Mesendoderm (in vitro differentiated cells): ENCODE measurements at regions not wholly inside any gene's neighbourhood (a gene's known extent, or its start where the extent isn't known, plus 50 kb on each side); places are given as distances from the start of the nearest gene placed in this dataset.

ENCODE experiments used
- DNase-seq: peaks from one replicate; pipeline ENCODE4 v3.0.0; 2013
- H2AK5ac ChIP-seq: 2 replicates; pipeline ENCODE4 v1.6.1; 2013; ENCODE audit warnings: low read length, inconsistent platforms
- H2BK120ac ChIP-seq: 2 replicates; pipeline ENCODE4 v1.6.1; 2013; ENCODE audit warnings: low read depth, mild to moderate bottlenecking, low read length, moderate library complexity, mixed read lengths
- H2BK15ac ChIP-seq: replicated peaks from 2 replicates; pipeline ENCODE4 v1.6.1; 2013; ENCODE audit warnings: low read depth, mild to moderate bottlenecking, moderate library complexity
- H2BK5ac ChIP-seq: 2 replicates; pipeline ENCODE4 v1.6.1; 2013; ENCODE audit warnings: low read length, inconsistent platforms
- H3K18ac ChIP-seq: 2 replicates; pipeline ENCODE4 v1.6.1; 2013; ENCODE audit warnings: mild to moderate bottlenecking, low read length, mixed read lengths
- H3K23ac ChIP-seq: one replicate; pipeline ENCODE4 v1.6.1; 2013; ENCODE audit warnings: low read length
- H3K27ac ChIP-seq: 2 replicates; pipeline ENCODE4 v1.5.1; 2013; ENCODE audit warnings: low read depth, mild to moderate bottlenecking, inconsistent platforms, low read length, moderate library complexity
- H3K27me3 ChIP-seq: 2 replicates; pipeline ENCODE4 v1.6.1; 2013; ENCODE audit warnings: low read length, control low read depth, mild to moderate bottlenecking, inconsistent platforms; ENCODE audit not compliant: insufficient read depth, poor library complexity
- H3K36me3 ChIP-seq: 2 replicates; pipeline ENCODE4 v1.6.1; 2013; ENCODE audit warnings: low read length, inconsistent platforms; ENCODE audit not compliant: control insufficient read depth, insufficient read depth
- H3K4ac ChIP-seq: one replicate; pipeline ENCODE4 v1.6.1; 2013; ENCODE audit warnings: low read depth, mild to moderate bottlenecking, low read length, moderate library complexity
- H3K4me1 ChIP-seq: 2 replicates; pipeline ENCODE4 v1.6.1; 2013; ENCODE audit warnings: low read depth, low read length, inconsistent platforms; ENCODE audit not compliant: control insufficient read depth
- H3K4me2 ChIP-seq: 2 replicates; pipeline ENCODE4 v1.6.1; 2013; ENCODE audit warnings: low read length
- H3K4me3 ChIP-seq: 2 replicates; pipeline ENCODE4 v1.5.1; 2013; ENCODE audit warnings: mild to moderate bottlenecking, low read length
- H3K56ac ChIP-seq: one replicate; pipeline ENCODE4 v1.6.1; 2013; ENCODE audit warnings: low read length
- H3K79me1 ChIP-seq: 2 replicates; pipeline ENCODE4 v1.6.1; 2013; ENCODE audit warnings: low read length, inconsistent platforms
- H3K79me2 ChIP-seq: 2 replicates; pipeline ENCODE4 v1.6.1; 2013; ENCODE audit warnings: mild to moderate bottlenecking, low read length; ENCODE audit not compliant: control insufficient read depth, insufficient read depth
- H3K9ac ChIP-seq: 2 replicates; pipeline ENCODE4 v1.6.1; 2013; ENCODE audit warnings: low read length, inconsistent platforms
- H4K5ac ChIP-seq: one replicate; pipeline ENCODE4 v1.6.1; 2013; ENCODE audit warnings: low read length
- H4K8ac ChIP-seq: one replicate; pipeline ENCODE4 v1.6.1; 2013; ENCODE audit warnings: low read depth, mild to moderate bottlenecking, control low read depth, low read length, moderate library complexity
- WGBS: extraction: QIAGEN DNeasy Blood & Tissue Kit; methylation state at CpG from one replicate; pipeline ENCODE4 v1.1.7; 2013; ENCODE audit warnings: low lambda C conversion rate, missing lambda C conversion rate; ENCODE audit not compliant: insufficient coverage; ENCODE audit errors: extremely low coverage; 5-methylcytosine and 5-hydroxymethylcytosine counted together

DNA sequence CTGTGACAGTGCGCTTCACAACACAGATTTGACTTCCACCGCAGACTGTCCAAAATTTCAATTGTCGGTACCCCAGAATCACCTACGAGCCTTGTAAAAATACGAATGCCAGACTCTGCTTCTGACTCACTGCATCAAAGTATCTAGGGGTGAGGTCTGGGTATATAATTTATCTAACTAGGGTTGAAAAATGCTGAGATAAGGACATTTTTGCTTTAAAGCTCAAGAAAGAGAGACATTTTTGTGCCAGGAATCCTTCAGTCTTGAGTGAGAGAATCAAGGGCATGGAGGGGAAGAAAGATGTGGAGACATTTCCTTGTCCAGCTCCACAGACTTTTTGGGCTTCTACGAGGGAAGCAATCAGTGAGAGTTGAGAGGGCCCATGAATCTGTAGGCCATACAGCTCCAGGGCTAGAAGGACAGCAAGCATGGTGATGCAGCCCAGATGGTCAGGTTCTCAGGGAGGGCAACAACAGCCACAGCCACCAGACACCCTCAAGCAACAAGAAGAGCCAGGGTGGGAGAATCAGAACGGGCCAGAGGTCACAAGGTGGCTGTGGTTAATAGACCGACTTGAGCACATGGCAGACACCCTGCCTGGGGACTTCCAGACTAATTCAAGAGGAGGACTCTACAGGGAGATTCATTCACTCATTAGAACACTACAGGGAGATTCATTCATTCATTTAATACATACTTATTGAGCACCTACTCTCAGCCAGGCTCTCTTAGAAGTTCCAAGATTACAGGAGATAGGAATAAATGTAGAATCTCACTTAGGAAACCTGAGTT lies 211.1 kb upstream of the PRDM1 start:
- Histone ChIP-seq H2AK5ac (no peak overlapping the region), H3K18ac (no peak overlapping the region), H3K4ac (no peak overlapping the region), H3K56ac (no peak overlapping the region), H3K4me2 (no peak overlapping the region), H4K8ac (no peak overlapping the region), H3K9ac (no peak overlapping the region), H3K27me3 (no peaks in the 10 kb centered on the region), H3K4me1 (no peaks in the 10 kb centered on the region), H2BK5ac (no peak overlapping the region), H2BK15ac (no peak overlapping the region), H3K23ac (no peak overlapping the region), H3K27ac (no peak overlapping the region), H3K36me3 (no peaks in the 10 kb centered on the region), H2BK120ac (no peak overlapping the region), H3K79me1 (no peaks in the 10 kb centered on the region), H3K79me2 (no peaks in the 10 kb centered on the region), H3K4me3 (no peak overlapping the region), H4K5ac (no peak overlapping the region)
- no peak for DNase-seq
- WGBS = no CpG with 5 or more reads among the region's 8 CpGs

DNA sequence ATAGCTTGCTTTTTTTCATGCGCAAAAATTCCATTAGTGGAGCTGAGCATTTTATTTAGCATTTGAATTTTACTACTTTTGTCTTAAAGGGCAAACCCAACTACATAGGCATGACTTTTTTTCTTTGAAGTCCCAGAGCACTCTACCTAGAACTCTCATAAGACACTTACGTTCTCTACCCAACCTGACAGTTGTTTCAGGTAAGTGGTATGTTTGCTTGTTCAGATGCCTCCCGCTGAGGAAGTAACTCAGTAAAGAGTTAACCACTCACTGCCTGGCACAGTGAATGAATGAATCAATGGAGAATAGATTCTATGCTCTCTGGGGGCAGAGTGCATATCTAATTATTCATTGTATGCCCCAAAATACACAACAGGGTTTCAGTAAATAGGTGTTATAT lies 212.3 kb upstream of the PRDM1 start:
- Histone ChIP-seq H3K4me3 (no peak overlapping the region), H4K8ac (no peak overlapping the region), H3K23ac (no peak overlapping the region), H3K27ac (no peak overlapping the region), H3K79me1 (no peaks in the 10 kb centered on the region), H3K79me2 (no peaks in the 10 kb centered on the region), H3K56ac (no peak overlapping the region), H4K5ac (no peak overlapping the region), H3K4me1 (no peaks in the 10 kb centered on the region), H2BK15ac (no peak overlapping the region), H3K18ac (no peak overlapping the region), H3K27me3 (no peaks in the 10 kb centered on the region), H3K9ac (no peak overlapping the region), H3K36me3 (no peaks in the 10 kb centered on the region), H2BK120ac (no peak overlapping the region), H3K4me2 (no peak overlapping the region), H2BK5ac (no peak overlapping the region), H3K4ac (no peak overlapping the region), H2AK5ac (no peak overlapping the region)
- WGBS = no CpG with 5 or more reads among the region's 3 CpGs
- DNase-seq = no peak

DNA sequence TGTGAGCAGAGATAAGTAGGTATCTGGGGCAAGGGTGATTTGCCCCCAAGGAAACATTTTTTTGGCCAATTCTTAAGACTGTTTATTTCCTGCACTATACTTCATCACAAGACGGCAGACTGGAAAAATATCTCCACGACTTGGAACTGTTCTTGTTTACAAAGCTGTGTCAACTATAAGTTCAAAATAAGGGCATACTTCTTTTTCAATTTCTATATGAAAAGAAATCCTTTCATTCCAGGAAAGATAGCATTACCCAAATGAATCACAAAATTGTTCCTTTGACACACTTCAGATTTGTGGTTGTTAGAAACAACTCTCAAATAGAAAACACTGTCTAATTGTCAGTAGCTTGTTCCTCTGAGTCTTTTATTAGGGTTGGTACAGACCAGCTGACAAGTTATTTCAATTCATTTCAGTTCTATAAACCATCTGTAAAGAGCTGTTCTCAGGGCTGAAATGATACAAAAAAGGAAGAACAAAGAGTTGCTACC lies 212.9 kb upstream of the PRDM1 start:
- Histone ChIP-seq H3K4me2 (no peak overlapping the region), H3K23ac (no peak overlapping the region), H3K27ac (no peak overlapping the region), H3K4me1 (no peaks in the 10 kb centered on the region), H3K9ac (no peak overlapping the region), H3K36me3 (no peaks in the 10 kb centered on the region), H2BK15ac (peak overlapping the region; percentile 19), H3K79me2 (no peaks in the 10 kb centered on the region), H2BK120ac (no peak overlapping the region), H4K8ac (no peak overlapping the region), H3K4ac (no peak overlapping the region), H3K56ac (no peak overlapping the region), H2BK5ac (no peak overlapping the region), H3K27me3 (no peaks in the 10 kb centered on the region), H2AK5ac (no peak overlapping the region), H3K79me1 (no peaks in the 10 kb centered on the region), H4K5ac (no peak overlapping the region), H3K4me3 (no peak overlapping the region), H3K18ac (no peak overlapping the region)
- WGBS = no CpG with 5 or more reads among the region's 2 CpGs
- DNase-seq = no peak

DNA sequence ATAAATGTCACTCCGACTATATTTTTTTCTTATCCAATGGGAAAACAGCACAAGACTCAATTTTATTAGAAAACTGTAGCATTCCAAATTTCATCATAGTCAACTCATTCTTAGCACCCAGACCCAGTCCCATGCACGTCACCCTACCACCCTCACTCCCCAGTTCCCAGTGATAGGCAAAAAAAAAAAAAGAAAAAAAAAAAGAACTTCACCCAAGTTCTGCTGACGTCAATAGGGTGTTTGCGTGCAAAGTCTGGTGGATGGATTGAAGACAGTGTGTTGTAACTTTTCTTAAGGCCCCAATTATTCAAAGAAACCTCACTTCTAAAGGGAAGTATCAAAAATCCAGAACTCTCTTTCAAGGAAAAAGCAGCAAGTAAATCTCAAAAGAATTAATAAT lies 213.9 kb upstream of the PRDM1 start:
- Histone ChIP-seq H3K9ac (no peak overlapping the region), H3K4me1 (no peaks in the 10 kb centered on the region), H2BK5ac (no peak overlapping the region), H3K27me3 (no peaks in the 10 kb centered on the region), H3K79me2 (no peaks in the 10 kb centered on the region), H3K4me2 (no peak overlapping the region), H3K18ac (no peak overlapping the region), H2BK15ac (no peak overlapping the region), H4K5ac (no peak overlapping the region), H4K8ac (no peak overlapping the region), H3K36me3 (no peaks in the 10 kb centered on the region), H2BK120ac (peak overlapping the region; percentile 12), H3K4me3 (no peak overlapping the region), H3K4ac (no peak overlapping the region), H3K56ac (no peak overlapping the region), H3K23ac (no peak overlapping the region), H2AK5ac (no peak overlapping the region), H3K79me1 (no peaks in the 10 kb centered on the region), H3K27ac (no peak overlapping the region)
- no peak for DNase-seq
- no CpG with 5 or more reads among the region's 4 CpGs for WGBS

DNA sequence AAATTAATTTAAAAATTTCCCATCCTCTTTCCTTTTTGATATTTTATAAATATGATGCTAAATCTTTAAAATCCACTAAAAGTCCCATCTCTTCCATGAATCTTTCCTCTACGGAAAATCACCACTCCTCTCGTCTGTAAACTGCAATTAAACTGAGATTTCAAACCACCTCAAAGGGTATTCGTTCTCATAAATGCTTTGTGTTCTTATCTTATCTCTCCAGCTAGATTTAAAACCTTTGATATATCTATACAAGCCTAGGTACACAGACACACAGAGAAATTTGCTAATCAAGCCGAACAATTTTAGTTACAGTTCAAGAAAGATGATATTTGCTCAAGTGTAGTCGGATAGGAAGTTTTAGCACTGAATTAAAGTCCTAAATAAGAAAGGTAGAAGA lies 214.6 kb upstream of the PRDM1 start:
- H3K79me1 ChIP-seq = no peaks in the 10 kb centered on the region
- DNase-seq = no peak
- no peak overlapping the region for H4K5ac ChIP-seq
- H3K4me3 ChIP-seq = no peak overlapping the region
- H3K27ac ChIP-seq = no peak overlapping the region
- no peak overlapping the region for H3K18ac ChIP-seq
- no peaks in the 10 kb centered on the region for H3K27me3 ChIP-seq
- no peak overlapping the region for H2BK15ac ChIP-seq
- H4K8ac ChIP-seq = no peak overlapping the region
- no peak overlapping the region for H3K4ac ChIP-seq
- H3K4me2 ChIP-seq = no peak overlapping the region
- no peak overlapping the region for H2BK120ac ChIP-seq
- no CpG with 5 or more reads among the region's 5 CpGs for WGBS
- H3K9ac ChIP-seq = no peak overlapping the region
- H3K23ac ChIP-seq = no peak overlapping the region
- H3K56ac ChIP-seq = no peak overlapping the region
- H2BK5ac ChIP-seq = no peak overlapping the region
- no peak overlapping the region for H2AK5ac ChIP-seq
- no peaks in the 10 kb centered on the region for H3K4me1 ChIP-seq
- H3K36me3 ChIP-seq = no peaks in the 10 kb centered on the region
- H3K79me2 ChIP-seq = no peaks in the 10 kb centered on the region
